ENCODE measurements at regions not wholly inside any gene's neighbourhood (a gene's known extent, or its start where the extent isn't known, plus 50 kb on each side); places are given as distances from the start of the nearest gene placed in this dataset.

- TF ChIP-seq CTCF (IDR thresholded peaks at IDR 0.05) (no peak), POLR2A (IDR thresholded peaks at IDR 0.05) (no peak)
These were observed 50.3 kb upstream of the FNDC1 start for GRCh38 chr6:159118924-159119323.
